OCI-LY1 (cell line): ENCODE measurements at regions not wholly inside any gene's neighbourhood (a gene's known extent, or its start where the extent isn't known, plus 50 kb on each side); places are given as distances from the start of the nearest gene placed in this dataset.

Source experiments
- CTCF ChIP-seq: fragments of 200-600 bp; sonication (generic), shearing (Covaris generic); IDR thresholded peaks from 2 replicates; pipeline ENCODE4 v1.5.1; 2017; ENCODE audit warnings: mild to moderate bottlenecking, antibody characterized with exemption, low read length, moderate library complexity, mixed read lengths
- EZH2 ChIP-seq: fragments of 200-600 bp; sonication (generic), shearing (Covaris generic); IDR thresholded peaks from 2 replicates; pipeline ENCODE4 v1.8.0; 2017; ENCODE audit warnings: borderline replicate concordance, mixed run types, mild to moderate bottlenecking, antibody characterized with exemption, low read length, moderate library complexity, mixed read lengths

DNA sequence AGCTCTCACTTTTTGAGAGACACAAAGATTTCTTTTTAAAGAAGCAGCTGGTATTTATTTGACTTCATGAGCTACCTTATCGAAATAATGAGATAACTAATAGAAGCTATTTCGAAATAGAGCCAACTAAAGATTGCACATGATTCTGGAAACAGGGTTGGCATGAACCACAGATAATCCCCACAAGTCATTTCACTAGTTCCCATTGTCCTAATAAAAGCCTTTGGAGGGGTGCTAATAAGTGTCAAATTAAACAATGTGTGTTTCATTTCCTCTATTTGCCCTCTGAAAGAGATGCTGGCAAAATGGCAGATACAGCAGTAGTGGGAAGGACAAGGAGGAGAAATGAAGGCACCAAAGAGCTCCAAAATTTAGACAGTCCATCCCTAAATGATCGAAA is 78.6 kb upstream of the RIPOR2 start:
- TF ChIP-seq CTCF (no peak), EZH2 (no peak)
